GM18858 (cell line): ENCODE measurements at regions not wholly inside any gene's neighbourhood (a gene's known extent, or its start where the extent isn't known, plus 50 kb on each side); places are given as distances from the start of the nearest gene placed in this dataset.
"Not testable (repeated sequence)": the region's sequence is repeated elsewhere in the genome, so short reads cannot be mapped to it uniquely, and the experiment has no call there.

ENCODE experiments used
- ATAC-seq: cut with Tn5 transposase; IDR thresholded peaks from one replicate; pipeline ENCODE4 v1.9.1; 2021; ENCODE audit not compliant: unreplicated experiment

DNA sequence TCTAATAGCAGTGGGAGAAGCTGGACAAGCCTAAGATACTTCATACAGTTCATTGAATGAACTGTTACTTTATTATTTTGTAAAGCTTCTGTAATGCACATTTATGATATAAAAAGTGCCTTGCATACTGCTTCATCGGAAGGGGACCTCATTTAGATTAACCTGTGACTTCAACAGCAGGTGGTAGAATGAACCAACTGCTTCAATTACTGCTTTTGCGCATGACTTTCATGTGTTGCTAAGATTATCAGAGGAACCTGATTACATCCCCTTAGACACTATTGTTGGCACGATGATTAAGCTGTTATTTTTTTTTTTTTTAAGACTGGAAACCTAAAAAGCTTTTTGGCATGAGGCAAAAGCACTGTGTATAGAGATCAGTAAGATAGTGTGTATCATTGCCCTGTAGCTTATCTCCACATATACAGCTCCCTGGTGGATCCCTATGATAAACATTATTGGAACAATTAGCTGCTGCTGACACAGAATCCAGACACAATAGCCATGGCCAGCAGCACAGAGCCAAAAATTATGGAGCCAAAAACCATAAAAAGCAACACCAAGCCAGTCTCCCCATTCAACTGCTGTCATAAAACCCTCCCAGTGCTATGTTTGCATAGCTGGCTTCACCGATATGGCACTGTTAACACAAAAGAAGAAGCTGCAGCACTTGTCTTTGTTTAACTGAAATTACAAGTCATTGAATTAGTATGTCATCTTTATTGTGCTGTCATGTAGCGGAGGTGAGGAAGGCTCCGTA, 731.6 kb upstream of the MMS22L start:
- ATAC-seq: no peak

DNA sequence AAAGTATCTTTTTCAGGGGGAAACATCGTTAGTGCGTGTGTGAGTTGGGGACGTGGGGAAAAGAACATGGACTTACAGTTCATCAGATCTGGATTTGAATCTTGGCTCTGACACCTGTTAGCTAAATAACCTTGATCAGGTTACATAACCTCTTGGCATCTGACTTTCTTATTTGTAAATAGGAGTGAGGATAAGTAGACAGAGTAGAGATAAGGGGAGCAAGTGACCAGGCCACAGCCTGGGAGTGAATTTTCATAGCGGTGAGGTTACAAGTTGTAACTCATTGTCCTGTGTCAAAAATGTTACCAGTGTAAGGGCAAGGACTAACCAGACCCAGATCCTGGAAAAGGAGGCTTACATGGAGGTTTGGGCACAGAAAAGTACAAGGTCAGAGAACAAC, 733.5 kb upstream of the MMS22L start:
- no peak for ATAC-seq

DNA sequence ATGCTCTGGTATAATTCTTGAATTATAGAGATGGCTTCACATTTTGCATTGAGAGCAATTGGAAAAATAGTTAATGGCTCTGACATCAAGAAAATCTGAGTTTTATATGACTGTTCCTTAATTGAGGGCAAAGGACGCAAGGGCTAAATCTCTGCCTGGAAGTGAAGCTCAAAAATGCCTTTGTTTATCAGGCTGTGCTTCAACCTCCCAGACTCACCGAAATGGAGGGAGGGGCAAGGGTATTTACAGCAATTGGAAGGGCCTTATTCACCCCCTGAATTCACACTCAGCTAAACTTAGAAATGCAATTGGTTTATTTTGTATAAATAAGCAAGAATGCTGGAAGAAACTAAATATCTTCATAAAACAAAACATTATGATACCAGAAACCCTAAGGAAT, 737.2 kb upstream of the MMS22L start:
- no peak for ATAC-seq

DNA sequence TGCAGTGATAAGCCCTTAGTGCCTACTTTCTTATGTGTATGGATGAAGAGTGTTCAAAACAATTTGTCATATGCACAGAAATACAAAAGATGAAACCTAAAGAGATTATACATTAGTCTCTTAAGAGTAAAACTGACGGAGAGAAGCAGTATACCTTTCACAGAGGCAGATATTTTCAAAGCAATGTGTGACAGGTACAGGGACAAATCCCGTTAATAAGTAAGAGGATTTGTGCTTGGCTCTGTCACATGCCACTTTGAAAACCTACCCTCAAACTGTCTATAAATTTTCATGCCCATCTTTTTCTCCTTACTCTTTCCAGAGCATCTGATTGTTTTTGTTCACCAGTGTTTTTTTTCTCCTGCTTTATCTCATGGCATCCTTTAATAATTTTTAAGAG, 741.3 kb upstream of the MMS22L start:
- no peak for ATAC-seq

DNA sequence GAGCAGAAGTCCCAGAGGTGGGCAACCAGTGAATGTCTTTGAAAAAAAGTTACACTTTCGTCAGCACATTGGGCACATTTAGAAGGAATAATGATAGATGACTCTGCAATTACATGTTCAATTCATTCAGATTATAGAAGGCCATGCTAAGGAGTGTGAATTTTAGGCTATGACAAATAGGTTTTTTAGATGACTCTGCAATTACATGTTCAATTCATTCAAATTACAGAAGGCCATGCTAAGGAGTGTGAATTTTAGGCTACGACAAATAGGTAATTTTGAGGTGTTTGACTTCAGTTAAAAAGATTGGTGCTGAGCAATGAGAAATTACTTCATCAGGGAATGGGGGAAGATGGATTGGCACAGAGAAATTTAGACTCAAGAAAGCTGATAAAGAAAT, 744.9 kb upstream of the MMS22L start:
- ATAC-seq: no peak

DNA sequence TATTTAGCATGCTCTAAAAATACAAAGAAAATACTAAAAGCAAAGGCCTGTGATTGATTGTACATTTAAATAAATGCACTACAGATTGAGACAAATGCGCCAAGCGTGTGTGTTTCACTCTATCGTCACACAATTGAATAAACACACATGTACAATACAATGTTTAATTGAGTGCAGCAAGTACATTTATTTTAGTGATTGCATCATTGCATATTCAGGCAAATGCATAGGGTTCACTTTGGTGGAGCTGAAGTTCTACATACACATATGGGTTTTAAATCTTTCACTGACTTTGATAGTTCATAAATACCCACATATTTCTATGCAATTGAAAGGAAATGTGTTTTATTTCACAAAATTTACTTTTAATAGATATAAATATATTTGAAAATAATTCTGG, 750.6 kb upstream of the MMS22L start:
- ATAC-seq: no peak

DNA sequence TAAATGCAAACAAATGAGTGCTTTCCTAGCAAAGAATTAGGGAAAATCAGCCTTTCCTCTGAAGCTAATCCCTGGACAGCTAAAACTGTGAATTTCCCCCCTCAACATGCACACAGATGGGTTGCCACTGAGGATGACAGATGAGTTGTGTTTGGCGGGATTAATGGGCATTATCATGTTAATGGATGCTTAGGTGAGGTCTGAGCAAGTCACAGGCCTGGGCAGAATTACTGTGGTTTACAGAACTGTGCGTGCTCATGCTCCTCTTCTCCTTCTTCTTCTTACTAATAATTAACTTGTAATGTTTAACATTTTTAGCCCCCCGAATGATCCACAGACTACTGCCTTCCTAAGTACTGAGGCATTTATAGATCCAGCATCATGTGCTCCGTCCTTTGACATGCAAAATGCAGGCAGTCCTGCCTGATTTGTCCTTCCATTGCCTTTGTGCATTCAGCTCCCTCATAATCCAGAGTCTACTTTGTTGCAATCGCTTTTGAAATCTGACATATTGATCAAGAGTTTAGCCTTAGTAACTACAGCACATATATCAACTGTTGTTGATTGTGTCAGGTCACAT, 753.4 kb upstream of the MMS22L start:
- ATAC-seq: no peak

DNA sequence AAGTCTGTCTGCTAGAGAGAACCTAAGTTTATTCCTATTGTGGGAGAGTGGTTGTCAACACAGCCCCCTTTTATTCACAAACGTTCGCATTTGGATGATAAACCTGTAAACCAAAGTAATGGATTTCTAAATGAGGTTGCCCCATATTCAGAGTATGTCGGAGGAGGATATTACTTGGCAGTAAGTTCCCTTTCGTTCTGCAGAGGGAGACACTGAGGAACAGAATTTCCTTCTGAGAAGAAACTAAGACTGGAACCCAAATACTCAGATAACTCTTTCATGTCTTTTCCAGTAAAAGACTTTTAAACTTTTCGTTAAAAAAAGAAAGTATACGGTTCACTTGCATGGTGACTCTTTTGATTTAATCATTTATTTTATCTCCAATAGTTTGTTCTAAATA, 754.6 kb upstream of the MMS22L start:
- ATAC-seq: no peak

DNA sequence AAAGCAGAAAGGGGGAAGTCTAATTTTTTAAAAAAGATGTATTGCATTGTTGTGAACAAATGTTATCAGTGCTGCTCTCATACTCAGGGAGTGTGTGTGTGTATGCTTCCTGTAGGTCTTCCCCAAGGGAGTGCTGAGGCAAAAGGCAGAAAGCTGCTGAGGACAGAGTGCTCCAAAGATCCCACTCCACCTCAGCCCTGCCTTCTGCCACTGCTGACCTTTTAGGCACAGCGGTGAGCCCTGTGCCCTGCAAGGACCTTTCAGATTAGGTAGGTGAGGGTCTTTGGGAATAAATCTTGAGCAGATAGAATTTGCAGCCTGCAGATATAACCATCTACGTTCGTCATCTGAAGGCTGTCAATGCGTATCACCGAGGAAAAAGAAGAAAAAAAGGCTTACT, 756.4 kb upstream of the MMS22L start:
- ATAC-seq: no peak

DNA sequence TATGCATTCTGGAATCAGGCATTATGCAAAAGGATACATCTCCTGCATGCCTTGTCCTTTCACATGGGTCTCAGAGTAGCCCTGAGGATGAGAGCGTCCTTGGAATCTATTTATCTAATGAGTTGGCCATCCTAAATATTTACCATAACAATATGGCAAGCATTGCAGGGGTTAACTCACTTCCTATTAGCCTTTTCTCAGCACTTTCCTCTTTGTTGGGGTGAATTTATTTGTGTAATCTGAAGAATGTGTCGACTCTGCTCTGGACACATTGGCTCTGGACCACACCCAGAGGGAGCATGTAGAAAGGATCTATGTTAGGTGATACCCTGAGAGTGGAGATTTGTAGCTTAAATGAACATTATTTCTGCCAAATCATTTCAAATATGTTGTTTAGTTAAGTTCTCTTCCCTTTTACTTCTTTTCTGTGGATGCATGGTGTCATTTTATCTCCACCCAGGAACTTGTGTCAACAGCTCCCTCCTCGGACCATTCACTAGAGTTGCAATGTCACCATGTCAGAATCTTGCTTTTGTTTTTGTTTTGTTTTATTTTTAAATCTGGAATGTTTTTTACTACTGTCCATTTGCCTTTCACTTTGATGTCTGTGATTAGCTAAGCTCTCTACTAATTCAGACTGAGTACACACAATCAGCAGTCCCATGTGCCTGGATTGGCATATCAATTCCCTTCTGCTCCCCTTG, 757.0 kb upstream of the MMS22L start:
- ATAC-seq: no peak

DNA sequence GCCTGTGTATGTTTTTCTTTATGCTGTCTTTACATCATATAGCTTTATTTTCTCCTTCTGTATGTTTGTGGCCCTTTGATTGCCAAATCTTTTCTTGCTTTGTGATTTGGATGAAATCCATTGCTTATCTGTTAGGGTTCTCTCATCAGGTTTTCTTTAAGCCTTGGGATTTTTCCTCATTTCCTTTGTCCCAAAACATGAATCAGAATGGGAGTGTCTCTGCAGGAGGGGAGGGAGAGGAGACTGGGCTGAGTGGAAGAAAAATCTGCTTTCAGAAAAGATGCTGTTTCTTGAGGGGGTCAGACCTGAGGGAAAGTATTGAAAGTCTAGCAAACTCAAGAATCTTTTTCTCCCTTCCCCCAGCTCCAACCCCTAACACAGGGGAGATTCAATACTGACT, 758.0 kb upstream of the MMS22L start:
- ATAC-seq: no peak

DNA sequence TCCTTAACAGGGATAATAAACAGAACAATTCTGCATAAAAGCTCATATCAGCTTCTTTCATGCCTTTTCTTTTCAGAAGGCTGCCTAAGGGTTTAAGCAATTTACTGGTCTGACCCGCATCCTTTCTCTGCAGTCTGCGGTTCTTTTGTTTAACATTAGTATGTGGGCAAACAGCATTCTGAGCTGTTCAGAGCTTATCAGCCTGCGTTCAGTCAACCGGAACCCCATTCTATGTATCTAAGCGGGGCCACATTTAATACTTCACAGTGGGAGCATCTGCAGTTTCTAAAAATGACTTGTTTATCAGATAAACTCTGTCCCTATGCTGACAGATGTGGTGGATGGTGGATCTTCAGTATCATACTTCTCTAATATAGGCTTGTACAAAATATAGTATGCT, 758.9 kb upstream of the MMS22L start:
- ATAC-seq: no peak

DNA sequence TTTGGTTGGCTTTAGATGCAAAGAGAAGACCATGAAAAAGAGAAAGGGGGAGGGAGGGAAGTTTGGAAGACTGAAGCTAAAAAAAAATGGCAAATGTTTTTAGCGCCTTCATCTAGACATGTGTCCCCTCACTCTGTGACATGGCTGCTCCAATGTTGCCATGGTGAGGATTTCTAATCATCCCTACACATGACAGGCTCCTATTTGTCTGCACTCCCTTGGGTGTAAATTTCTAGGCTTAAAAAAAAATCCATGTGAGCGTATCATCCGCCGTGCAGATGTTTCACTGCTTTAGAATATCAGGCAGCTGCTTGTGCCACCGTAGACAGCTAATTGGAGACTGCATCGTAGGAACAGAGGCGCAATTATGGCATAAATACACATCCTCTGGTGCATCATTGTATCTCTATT, 761.1 kb upstream of the MMS22L start:
- no peak for ATAC-seq

DNA sequence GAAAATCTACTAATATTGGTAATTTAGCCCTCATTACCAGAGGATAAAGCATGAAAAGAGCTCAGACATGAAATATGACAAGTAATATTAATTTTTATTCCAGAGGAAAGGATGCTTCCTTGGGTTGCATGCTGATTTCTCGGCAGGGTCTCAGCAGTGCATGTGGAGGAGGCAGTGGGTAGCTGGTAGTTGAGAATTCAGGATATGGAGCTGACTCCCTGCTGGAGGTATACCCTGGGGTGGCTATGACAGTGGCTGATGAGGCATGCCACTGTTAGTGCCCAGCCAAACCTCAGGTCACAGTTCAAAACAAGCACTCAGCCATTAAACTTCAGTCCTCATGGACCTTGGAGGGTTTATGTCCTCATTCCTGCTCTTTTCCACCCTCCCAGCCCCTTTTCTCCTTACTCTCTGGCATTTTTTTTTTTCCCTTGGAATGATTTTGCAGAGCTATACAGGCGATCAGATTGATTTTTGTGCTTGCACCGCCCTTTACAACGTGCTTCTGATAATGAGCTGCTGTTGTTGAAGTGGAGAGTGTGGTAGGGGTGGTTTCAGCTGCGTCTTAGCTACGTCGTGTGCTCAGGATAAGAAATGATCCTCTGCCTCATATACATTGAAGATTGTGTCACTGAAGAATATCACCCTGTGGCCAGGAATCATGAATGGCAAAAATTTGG, 761.9 kb upstream of the MMS22L start:
- no peak for ATAC-seq

DNA sequence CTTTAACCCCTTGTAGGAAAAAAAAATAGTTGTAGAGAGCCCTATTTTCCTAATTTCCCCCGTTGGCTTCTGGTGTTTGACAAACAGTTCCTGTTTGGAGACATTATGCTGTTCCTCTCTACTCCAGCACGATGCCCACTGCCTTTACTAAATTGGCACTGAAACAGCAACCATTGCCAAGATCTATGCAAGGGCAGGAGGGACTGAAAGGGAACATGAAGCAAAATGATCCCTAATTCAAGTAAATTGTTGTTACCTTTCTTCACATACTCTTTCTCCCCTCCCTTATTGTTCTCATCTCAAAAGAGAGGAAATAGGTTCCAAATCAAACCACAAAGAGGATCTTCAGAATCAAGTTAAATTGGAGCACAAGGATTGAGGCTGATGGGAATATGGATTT, 764.1 kb upstream of the MMS22L start:
- ATAC-seq: no peak

DNA sequence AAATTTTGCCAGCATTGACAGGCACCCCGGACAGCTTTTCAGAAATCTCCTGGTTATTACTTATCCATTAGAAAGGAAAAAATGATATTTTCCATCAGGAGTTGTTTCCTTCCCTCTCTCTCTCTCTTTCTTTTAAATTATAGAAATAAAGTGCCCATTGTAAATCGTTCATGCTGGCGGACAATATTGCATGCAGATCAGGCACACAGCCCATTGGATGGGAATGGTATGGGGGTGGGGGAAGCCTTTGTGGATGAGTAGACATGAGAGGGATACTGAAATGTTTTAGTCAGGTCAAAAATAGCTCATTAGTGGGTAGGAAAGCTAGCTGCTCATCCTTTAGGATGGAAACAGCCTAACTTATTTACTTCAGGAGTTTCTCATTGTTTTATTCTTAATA, 764.9 kb upstream of the MMS22L start:
- ATAC-seq: no peak

DNA sequence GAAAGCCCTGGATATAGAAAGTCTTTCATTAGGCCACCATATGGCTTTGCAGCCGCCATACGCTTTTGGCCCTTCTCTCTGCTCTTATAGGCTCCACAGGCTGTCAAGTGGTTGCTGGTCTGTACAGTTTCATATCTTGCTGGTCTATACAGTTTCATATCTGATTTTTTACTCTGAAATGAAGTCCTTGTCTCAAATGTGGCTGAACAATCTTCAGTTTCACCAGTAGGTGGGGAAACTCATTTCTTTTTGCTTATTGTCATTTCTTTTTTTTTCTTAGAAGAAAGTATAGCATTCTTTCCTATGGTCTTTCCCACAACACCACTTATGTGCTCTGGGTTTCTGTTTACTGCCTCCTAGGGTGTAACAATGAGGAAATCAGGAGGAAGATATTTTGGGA, 771.4 kb upstream of the MMS22L start:
- ATAC-seq: peak; percentile 55

DNA sequence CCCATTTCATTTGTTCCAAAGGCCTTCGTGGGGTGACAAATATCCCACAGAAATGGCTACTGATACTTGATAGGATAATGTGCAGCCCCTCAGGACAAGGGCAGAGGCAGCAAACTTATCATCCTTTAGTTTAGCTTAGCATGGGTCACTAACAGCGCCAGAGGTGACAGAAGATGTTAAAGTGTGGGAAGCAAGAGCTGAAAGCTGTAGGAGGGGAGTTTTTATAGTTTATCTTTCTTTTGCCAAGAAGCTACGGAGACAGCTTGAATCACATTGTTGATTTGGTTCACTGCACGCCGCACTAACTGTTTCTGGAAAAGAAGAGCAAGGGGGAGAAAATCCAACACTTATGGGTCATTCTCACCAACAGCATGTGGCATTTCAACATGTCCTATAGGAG, 773.9 kb upstream of the MMS22L start:
- ATAC-seq: no peak

DNA sequence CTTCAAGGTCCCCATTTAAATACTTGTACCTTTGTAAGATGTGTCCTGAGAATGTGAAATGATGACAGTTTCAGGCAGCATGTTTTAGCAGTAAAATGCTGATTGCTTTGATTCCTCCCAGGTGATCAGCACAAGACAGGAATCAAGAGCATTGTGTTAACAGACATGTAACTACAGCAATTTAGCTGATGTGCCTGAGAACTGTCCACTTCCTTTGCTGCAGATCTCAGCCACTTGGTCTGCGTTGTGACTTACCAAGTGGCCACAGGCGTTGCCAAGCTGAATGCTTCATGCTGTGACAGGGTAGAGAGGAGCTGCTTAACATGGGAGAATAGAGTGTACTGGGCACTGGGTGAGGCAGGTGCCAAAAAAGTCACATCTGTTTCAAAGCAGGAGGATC, 767.0 kb upstream of the POU3F2 start:
- ATAC-seq: no peak

DNA sequence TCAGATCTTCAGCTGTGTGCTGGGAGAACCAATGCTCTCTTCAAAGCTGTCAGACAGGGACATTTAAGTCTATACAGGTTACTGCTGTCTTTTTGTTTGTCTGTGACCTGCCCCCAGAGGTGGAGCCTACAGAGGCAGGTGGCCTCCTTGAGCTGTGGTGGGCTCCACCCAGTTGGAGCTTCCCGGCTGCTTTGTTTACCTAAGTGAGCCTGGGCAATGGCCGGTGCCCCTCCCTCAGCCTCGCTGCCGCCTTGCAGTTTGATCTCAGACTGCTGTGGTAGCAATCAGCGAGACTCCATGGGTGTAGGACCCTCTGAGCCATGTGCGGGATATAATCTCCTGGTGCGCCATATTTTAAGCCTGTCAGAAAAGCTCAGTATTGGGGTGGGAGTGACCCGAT, 745.8 kb upstream of the POU3F2 start:
- not testable (repeated sequence) for ATAC-seq

DNA sequence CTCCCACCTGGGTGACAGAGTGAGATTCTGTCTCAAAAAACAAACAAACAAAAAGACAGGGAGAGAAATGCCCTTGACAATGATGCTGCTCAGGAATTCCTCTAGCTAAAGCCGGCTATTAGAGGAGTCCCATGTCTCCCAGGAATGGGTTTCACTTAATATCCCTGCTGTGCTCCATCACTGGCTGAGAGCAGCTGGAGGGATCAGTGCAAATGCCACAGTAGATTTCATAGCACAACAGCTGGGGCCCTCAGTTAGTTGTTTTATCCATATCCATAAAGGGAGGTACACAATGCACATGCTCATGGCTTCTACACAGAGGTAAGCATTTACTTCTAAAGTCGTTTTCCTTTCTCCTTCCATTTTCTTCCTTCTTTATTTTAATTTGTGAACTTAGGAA, 742.0 kb upstream of the POU3F2 start:
- no peak for ATAC-seq

DNA sequence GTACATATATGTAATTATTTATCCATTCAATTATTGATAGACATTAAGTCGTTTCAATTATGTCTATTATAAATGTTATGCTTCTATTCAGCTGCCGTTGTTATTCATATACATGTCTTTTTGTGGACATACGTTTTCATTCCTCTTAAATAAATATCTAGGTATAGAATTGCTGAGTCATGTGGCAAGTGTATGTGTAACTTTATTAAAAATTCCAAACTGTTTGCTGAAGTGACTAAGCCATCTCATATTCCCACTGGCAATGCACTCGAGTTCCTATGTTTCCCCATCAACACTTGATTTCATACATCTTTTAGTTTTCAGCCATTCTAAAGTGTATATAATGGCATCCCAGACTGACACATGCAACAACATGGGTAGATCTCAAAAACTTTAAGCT, 739.7 kb upstream of the POU3F2 start:
- no peak for ATAC-seq
